ENCODE measurements at regions not wholly inside any gene's neighbourhood (a gene's known extent, or its start where the extent isn't known, plus 50 kb on each side); places are given as distances from the start of the nearest gene placed in this dataset.
A peak's percentile ranks its signal among the peaks of the same experiment; 100 is the strongest.

GRCh38 chr13:39251340-39251739, 213.1 kb downstream of the NHLRC3 start:
- H3K27ac Mint-ChIP-seq = no peak overlapping the region
- DNase-seq (no peak), ATAC-seq (no peak)
- H3K4me1 Mint-ChIP-seq = no peaks in the 10 kb centered on the region
- no peaks in the 10 kb centered on the region for H3K9me3 Mint-ChIP-seq
- no peak overlapping the region for H3K4me3 Mint-ChIP-seq
- H3K27me3 Mint-ChIP-seq = peaks cover 30% of the 10 kb centered on the region

DNA sequence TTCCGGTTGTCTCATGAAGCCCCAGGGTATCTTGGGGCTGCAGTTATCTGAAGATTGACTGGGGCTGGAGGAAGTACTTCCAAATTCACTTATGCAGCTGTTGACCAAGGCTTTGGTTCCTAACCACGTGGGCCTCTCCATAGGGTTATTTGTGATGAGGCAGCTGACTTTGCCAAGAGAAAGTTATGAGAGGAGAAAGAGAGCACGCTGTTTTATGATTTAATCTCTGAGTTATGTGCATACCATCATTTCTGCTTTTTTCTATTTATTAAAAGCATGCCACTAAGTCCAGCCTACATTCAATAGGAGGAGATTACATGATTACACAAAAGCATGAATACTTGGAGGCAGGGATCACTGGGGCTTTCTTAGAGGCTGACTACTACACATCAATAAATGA, 215.5 kb downstream of the NHLRC3 start:
- no peak overlapping the region for H3K27ac Mint-ChIP-seq
- no peak for ATAC-seq
- H3K4me1 Mint-ChIP-seq = peaks cover 9% of the 10 kb centered on the region
- DNase-seq = no peak
- peaks cover 17% of the 10 kb centered on the region for H3K27me3 Mint-ChIP-seq
- H3K4me3 Mint-ChIP-seq = no peak overlapping the region
- no peaks in the 10 kb centered on the region for H3K9me3 Mint-ChIP-seq

DNA sequence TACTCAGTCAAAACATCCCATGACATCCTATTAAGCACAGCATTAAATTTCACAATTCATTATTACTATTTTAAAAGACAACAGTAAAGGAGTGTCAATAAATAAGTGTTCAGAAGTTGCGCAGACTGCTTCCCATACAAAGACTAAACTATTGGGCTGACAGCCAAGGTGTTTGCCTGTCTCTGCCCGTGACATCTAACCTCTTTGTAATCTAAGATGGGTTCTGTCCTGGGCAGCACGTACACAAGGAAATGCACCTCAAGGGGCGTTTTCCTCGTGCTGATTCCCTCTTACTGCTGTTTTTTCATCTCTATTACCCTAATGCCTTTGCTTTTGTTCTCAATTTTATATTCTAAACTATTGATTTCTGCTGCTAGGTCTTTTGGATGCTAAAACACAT, 216.3 kb downstream of the NHLRC3 start:
- DNase-seq (no peak), ATAC-seq (no peak)
- H3K27ac Mint-ChIP-seq = no peak overlapping the region
- peaks cover 17% of the 10 kb centered on the region for H3K4me1 Mint-ChIP-seq
- no peaks in the 10 kb centered on the region for H3K9me3 Mint-ChIP-seq
- H3K4me3 Mint-ChIP-seq = no peak overlapping the region
- H3K27me3 Mint-ChIP-seq = peaks cover 15% of the 10 kb centered on the region

- H3K27me3 Mint-ChIP-seq = peaks cover 15% of the 10 kb centered on the region
- no peak overlapping the region for H3K4me3 Mint-ChIP-seq
- peaks cover 22% of the 10 kb centered on the region for H3K4me1 Mint-ChIP-seq
- H3K27ac Mint-ChIP-seq = peak overlapping the region in 1 of 2 donors; percentile 36
- H3K9me3 Mint-ChIP-seq = no peaks in the 10 kb centered on the region
- DNase-seq (no peak), ATAC-seq (no peak)
These were observed 219.4 kb downstream of the NHLRC3 start for GRCh38 chr13:39257642-39258041.

- peak; percentile 8 to 35 for DNase-seq
- Mint-ChIP-seq H3K27me3 (peaks cover 7% of the 10 kb centered on the region), H3K27ac (peak overlapping the region; percentile 30 to 42), H3K9me3 (no peaks in the 10 kb centered on the region), H3K4me3 (peak overlapping the region in 1 of 2 donors; percentile 37), H3K4me1 (peaks cover 22% of the 10 kb centered on the region)
- peak; percentile 84 for ATAC-seq
These were observed 221.3 kb downstream of the NHLRC3 start for GRCh38 chr13:39259371-39260140.

GRCh38 chr13:39263033-39263432, 224.8 kb downstream of the NHLRC3 start:
- Mint-ChIP-seq H3K4me1 (peaks cover 16% of the 10 kb centered on the region), H3K27me3 (peaks cover 18% of the 10 kb centered on the region), H3K27ac (no peak overlapping the region), H3K4me3 (no peak overlapping the region), H3K9me3 (no peaks in the 10 kb centered on the region)
- DNase-seq (peak; percentile 32 to 45), ATAC-seq (peak; percentile 79)

DNA sequence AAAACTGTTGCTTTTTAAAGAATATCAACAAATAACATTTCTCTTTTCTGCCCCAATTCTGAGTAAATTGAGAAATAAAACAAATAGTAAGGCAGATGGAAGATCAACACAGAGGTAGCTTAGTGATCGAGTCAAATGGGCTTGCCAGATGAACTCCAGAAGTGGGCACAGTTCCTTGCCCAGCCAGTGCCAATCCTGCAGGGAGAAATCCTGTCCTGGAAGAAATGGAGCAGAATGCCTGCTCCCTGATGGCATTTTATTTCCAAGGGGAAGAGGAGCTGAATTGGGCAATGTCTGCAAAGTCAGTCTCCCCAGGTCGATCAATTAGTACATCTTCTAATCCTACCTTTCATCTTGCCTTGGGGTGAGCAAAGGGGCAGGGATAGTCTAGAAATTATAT, 225.3 kb downstream of the NHLRC3 start:
- Mint-ChIP-seq H3K9me3 (no peaks in the 10 kb centered on the region), H3K27me3 (peaks cover 21% of the 10 kb centered on the region), H3K4me1 (peaks cover 15% of the 10 kb centered on the region), H3K27ac (no peak overlapping the region), H3K4me3 (no peak overlapping the region)
- ATAC-seq (no peak), DNase-seq (no peak)

DNA sequence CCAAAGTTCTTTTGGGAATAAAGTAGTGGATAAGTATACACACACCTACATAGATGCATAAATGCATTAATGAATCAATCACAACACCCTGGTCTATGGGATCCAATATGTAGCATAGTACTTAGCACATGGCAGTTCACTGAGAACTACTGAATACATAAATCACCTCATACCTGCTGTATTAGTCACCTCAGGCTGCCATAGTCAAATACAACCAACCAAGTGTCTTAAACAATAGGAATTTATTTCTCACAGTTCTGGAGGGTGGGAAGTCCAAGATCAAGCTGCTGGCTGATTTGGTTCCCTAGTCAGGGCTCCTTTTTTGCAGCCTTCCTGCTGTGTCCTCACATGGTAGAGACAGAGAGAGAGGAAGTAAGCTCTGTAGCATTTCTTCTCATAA, 228.2 kb downstream of the NHLRC3 start:
- no peak overlapping the region for H3K27ac Mint-ChIP-seq
- H3K4me3 Mint-ChIP-seq = no peak overlapping the region
- ATAC-seq (no peak), DNase-seq (no peak)
- no peaks in the 10 kb centered on the region for H3K4me1 Mint-ChIP-seq
- no peaks in the 10 kb centered on the region for H3K9me3 Mint-ChIP-seq
- peaks cover 32% of the 10 kb centered on the region for H3K27me3 Mint-ChIP-seq

- Mint-ChIP-seq H3K27me3 (peaks cover 32% of the 10 kb centered on the region), H3K9me3 (no peaks in the 10 kb centered on the region), H3K4me1 (no peaks in the 10 kb centered on the region), H3K27ac (peak overlapping the region in 1 of 2 donors; percentile 45), H3K4me3 (no peak overlapping the region)
- no peak for DNase-seq
- no peak for ATAC-seq
These were observed 230.1 kb downstream of the NHLRC3 start for GRCh38 chr13:39268398-39268797.

GRCh38 chr13:39269004-39269403, 230.7 kb downstream of the NHLRC3 start:
- no peak overlapping the region for H3K27ac Mint-ChIP-seq
- H3K9me3 Mint-ChIP-seq = no peaks in the 10 kb centered on the region
- no peak overlapping the region for H3K4me3 Mint-ChIP-seq

DNA sequence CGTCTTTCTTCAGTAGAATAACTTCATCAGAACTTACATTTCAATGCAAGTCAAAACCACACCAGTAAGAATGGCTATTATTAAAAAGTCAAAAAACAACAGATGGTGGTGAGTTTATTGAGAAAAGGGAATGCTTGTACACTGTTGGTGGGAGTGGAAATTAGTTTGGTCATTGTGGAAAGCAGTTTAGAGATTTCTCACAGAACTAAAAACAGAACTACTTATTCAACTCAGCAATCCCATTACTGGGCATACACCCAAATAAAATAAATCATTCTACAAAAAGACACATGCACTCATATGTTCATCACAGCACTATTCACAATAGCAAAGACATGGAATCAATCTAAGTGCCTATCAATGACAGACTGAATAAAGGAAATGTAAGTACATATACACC, 231.2 kb downstream of the NHLRC3 start:
- no peaks in the 10 kb centered on the region for H3K4me1 Mint-ChIP-seq
- no peak overlapping the region for H3K27ac Mint-ChIP-seq
- peaks cover 32% of the 10 kb centered on the region for H3K27me3 Mint-ChIP-seq
- ATAC-seq (no peak), DNase-seq (no peak)
- no peaks in the 10 kb centered on the region for H3K9me3 Mint-ChIP-seq
- no peak overlapping the region for H3K4me3 Mint-ChIP-seq

More at GRCh38 chr13:39269004-39269403, 230.7 kb downstream of the NHLRC3 start:
- Mint-ChIP-seq H3K4me1 (no peaks in the 10 kb centered on the region), H3K27me3 (peaks cover 32% of the 10 kb centered on the region)
- no peak for ATAC-seq
- no peak for DNase-seq

GRCh38 chr13:39272994-39273393, 234.7 kb downstream of the NHLRC3 start:
- H3K4me1 Mint-ChIP-seq = no peaks in the 10 kb centered on the region
- H3K27me3 Mint-ChIP-seq = peaks cover 28% of the 10 kb centered on the region
- no peak overlapping the region for H3K4me3 Mint-ChIP-seq
- H3K9me3 Mint-ChIP-seq = no peaks in the 10 kb centered on the region
- H3K27ac Mint-ChIP-seq = no peak overlapping the region
- no peak for ATAC-seq
- DNase-seq = no peak

GRCh38 chr13:39273953-39274738, 235.9 kb downstream of the NHLRC3 start:
- peaks cover 19% of the 10 kb centered on the region for H3K27me3 Mint-ChIP-seq
- no peaks in the 10 kb centered on the region for H3K9me3 Mint-ChIP-seq
- no peak for DNase-seq
- no peak overlapping the region for H3K27ac Mint-ChIP-seq
- no peak for ATAC-seq
- no peak overlapping the region for H3K4me3 Mint-ChIP-seq
- H3K4me1 Mint-ChIP-seq = no peaks in the 10 kb centered on the region

GRCh38 chr13:39274739-39275325, 236.6 kb downstream of the NHLRC3 start:
- no peak for DNase-seq
- no peaks in the 10 kb centered on the region for H3K9me3 Mint-ChIP-seq
- no peak overlapping the region for H3K27ac Mint-ChIP-seq
- H3K27me3 Mint-ChIP-seq = peaks cover 18% of the 10 kb centered on the region
- no peaks in the 10 kb centered on the region for H3K4me1 Mint-ChIP-seq
- no peak for ATAC-seq
- H3K4me3 Mint-ChIP-seq = no peak overlapping the region

- peaks cover 55% of the 10 kb centered on the region for H3K27me3 Mint-ChIP-seq
These were observed 240.8 kb downstream of the NHLRC3 start for GRCh38 chr13:39279077-39279476.

More at GRCh38 chr13:39279077-39279476, 240.8 kb downstream of the NHLRC3 start:
- H3K27ac Mint-ChIP-seq = no peak overlapping the region
- no peak for DNase-seq
- H3K4me3 Mint-ChIP-seq = no peak overlapping the region
- H3K9me3 Mint-ChIP-seq = no peaks in the 10 kb centered on the region
- ATAC-seq = no peak
- no peaks in the 10 kb centered on the region for H3K4me1 Mint-ChIP-seq

Measured in stimulated activated naive CD8-positive, alpha-beta T cell treated with anti-CD3 and anti-CD28 coated beads, Interleukin-15, amount 100 ng/mL, for 72 hours (primary cell).